Caco-2 (cell line): ENCODE measurements at regions not wholly inside any gene's neighbourhood (a gene's known extent, or its start where the extent isn't known, plus 50 kb on each side); places are given as distances from the start of the nearest gene placed in this dataset.
"Not testable (repeated sequence)": the region's sequence is repeated elsewhere in the genome, so short reads cannot be mapped to it uniquely, and the experiment has no call there.

ENCODE experiments used
- BruUV-seq: library from RNA; stranded (reverse); fragments of 400-500 nt; replicated peaks from 2 replicates; lab custom pipeline; 2021; lab: Mats Ljungman, UMichigan
- CTCF ChIA-PET: fragments of 300-600 bp; sonication (Branson Sonifier 250); formaldehyde crosslinking; loops from one replicate; lab custom pipeline; 2022; ENCODE audit warnings: antibody characterized with exemption; lab: Charles Lee
- POLR2A ChIA-PET: fragments of 300-600 bp; sonication (Branson Sonifier 250); formaldehyde crosslinking; loops from one replicate; lab custom pipeline; 2022; ENCODE audit warnings: antibody characterized with exemption; lab: Charles Lee
- DNase-seq, 2 experiments: peaks; one replicate each; pipeline versions ENCODE4 v3.0.0 to v3.0.0-alpha.2; 2020 to 2022
- H3K27me3 ChIP-seq: replicated peaks from 2 replicates; pipeline ENCODE4 v1.6.0; 2011; ENCODE audit warnings: low read length; ENCODE audit not compliant: control insufficient read depth, insufficient read depth
- H3K36me3 ChIP-seq: 2 replicates; pipeline ENCODE4 v1.5.1; 2011; ENCODE audit warnings: low read length; ENCODE audit not compliant: control insufficient read depth, insufficient read depth
- H3K4me1 ChIP-seq: fragments of 250-450 bp; sonication (Bioruptor Pico); 2 replicates; pipeline ENCODE4 v1.5.1; 2020; ENCODE audit warnings: mild to moderate bottlenecking
- H3K4me3 ChIP-seq: 2 replicates; pipeline ENCODE4 v1.5.1; 2011; ENCODE audit warnings: low read depth, mild to moderate bottlenecking, control low read depth, low read length
- H3K9me3 ChIP-seq: fragments of 250-450 bp; sonication (Bioruptor Pico); 2 replicates; pipeline ENCODE4 v1.5.1; 2020; ENCODE audit warnings: mild to moderate bottlenecking, moderate library complexity
- H3K27ac Mint-ChIP-seq: one replicate; pipeline ENCODE4 v1.8.0; 2022; ENCODE audit warnings: mixed read lengths; ENCODE audit not compliant: unreplicated experiment
- H3K27me3 Mint-ChIP-seq: one replicate; pipeline ENCODE4 v1.8.0; 2022; ENCODE audit warnings: mixed read lengths; ENCODE audit not compliant: insufficient read depth, unreplicated experiment
- H3K36me3 Mint-ChIP-seq: one replicate; pipeline ENCODE4 v1.8.0; 2022; ENCODE audit warnings: mild to moderate bottlenecking, mixed read lengths; ENCODE audit not compliant: insufficient read depth, unreplicated experiment
- H3K4me1 Mint-ChIP-seq: one replicate; pipeline ENCODE4 v1.8.0; 2022; ENCODE audit warnings: low read depth, mixed read lengths; ENCODE audit not compliant: unreplicated experiment
- H3K4me3 Mint-ChIP-seq: one replicate; pipeline ENCODE4 v1.8.0; 2022; ENCODE audit warnings: mild to moderate bottlenecking, moderate library complexity, mixed read lengths; ENCODE audit not compliant: unreplicated experiment
- H3K9me3 Mint-ChIP-seq: one replicate; pipeline ENCODE4 v1.8.0; 2022; ENCODE audit warnings: mixed read lengths; ENCODE audit not compliant: unreplicated experiment
- CTCF ChIP-seq, 2 experiments: fragments of 200-600 bp in 1 of 2; IDR thresholded peaks; 1 replicate in 1 of 2; 2 replicates in 1 of 2; pipeline versions ENCODE4 v1.5.1 to v1.8.0; 2011 to 2022; ENCODE audit warnings: antibody characterized with exemption in 1 of 2, control low read depth in 1 of 2, inconsistent platforms in 1 of 2, low read depth in 1 of 2, low read length in 1 of 2, mild to moderate bottlenecking in 1 of 2, moderate library complexity in 1 of 2; ENCODE audit not compliant: insufficient read depth in 1 of 2, severe bottlenecking in 1 of 2, unreplicated experiment in 1 of 2
- intact Hi-C: fragments of 100-400 bp; cut with micrococcal nuclease; formaldehyde crosslinking; loops from one replicate; pipeline ENCODE4 v1.10.0; 2022; ENCODE audit not compliant: unreplicated experiment

DNA sequence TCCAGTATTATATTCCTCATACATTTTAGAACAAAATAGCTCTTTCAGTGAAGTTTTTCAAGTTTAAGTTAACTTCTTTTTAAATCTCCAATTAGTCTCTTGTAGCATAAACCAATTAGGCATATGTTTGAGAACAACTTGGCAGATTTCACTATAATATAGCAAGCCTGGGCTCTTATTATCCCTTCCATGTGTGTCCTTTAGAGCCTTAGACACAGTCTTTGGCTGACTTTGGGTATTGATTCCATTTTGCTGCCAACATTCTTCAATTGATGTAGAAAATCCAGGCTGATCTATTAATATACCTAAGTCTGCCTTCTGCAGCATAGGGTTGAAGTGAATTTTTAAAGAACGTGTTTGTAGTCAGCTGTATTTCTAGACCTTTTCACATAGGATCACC is 179.1 kb upstream of the RPRM start:
- Mint-ChIP-seq H3K27ac (no peak overlapping the region), H3K27me3 (no peaks in the 10 kb centered on the region), H3K36me3 (no peaks in the 10 kb centered on the region), H3K4me3 (no peak overlapping the region), H3K9me3 (no peaks in the 10 kb centered on the region), H3K4me1 (no peaks in the 10 kb centered on the region)
- no peak for DNase-seq
- no TSS peak for BruUV-seq
- CTCF ChIA-PET: no interaction called here
- H3K36me3 ChIP-seq: no peaks in the 10 kb centered on the region
- H3K4me1 ChIP-seq: no peaks in the 10 kb centered on the region
- intact Hi-C loops: no loop called here
- no peaks in the 10 kb centered on the region for H3K9me3 ChIP-seq
- H3K4me3 ChIP-seq: no peak overlapping the region
- no peaks in the 10 kb centered on the region for H3K27me3 ChIP-seq
- POLR2A ChIA-PET: no interaction called here
- no peak for TF ChIP-seq CTCF (IDR thresholded peaks at IDR 0.05; ENCODE audit: insufficient read depth in 1 of 2, low read depth in 1 of 2, low read length in 1 of 2, severe bottlenecking in 1 of 2, unreplicated experiment in 1 of 2)

GRCh38 chr2:153661801-153662200 is 183.2 kb upstream of the RPRM start:
- Histone ChIP-seq H3K27me3 (no peaks in the 10 kb centered on the region), H3K36me3 (no peaks in the 10 kb centered on the region), H3K9me3 (peaks cover 6% of the 10 kb centered on the region), H3K4me1 (no peaks in the 10 kb centered on the region), H3K4me3 (no peak overlapping the region)
- intact Hi-C loops: no loop called here
- Mint-ChIP-seq H3K9me3 (no peaks in the 10 kb centered on the region), H3K27me3 (no peaks in the 10 kb centered on the region), H3K4me1 (no peaks in the 10 kb centered on the region), H3K27ac (no peak overlapping the region), H3K36me3 (no peaks in the 10 kb centered on the region), H3K4me3 (no peak overlapping the region)
- DNase-seq: no peak
- no TSS peak for BruUV-seq
- POLR2A ChIA-PET: no interaction called here
- no peak for TF ChIP-seq CTCF (IDR thresholded peaks at IDR 0.05; ENCODE audit: insufficient read depth in 1 of 2, low read depth in 1 of 2, low read length in 1 of 2, severe bottlenecking in 1 of 2, unreplicated experiment in 1 of 2)
- CTCF ChIA-PET: no interaction called here

DNA sequence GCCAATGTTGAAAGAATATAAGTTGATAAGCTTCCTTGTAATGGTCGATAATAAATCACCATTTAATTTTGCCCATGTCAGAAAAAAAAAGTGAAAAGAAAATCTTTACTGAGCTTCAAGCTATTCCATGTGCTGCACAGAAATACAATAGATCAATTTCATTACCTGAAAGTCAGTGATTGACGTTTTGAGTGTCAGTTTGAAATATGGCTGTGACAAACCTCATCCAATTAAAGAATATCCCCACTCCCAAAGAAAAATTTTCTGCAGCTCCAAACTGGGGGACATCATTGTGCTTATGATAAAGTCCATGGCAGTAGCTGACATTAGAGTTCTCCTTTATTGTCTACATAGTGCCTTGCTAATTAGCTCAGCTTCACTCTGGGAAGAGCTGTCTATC is 184.8 kb upstream of the RPRM start:
- Histone ChIP-seq H3K9me3 (peaks cover 6% of the 10 kb centered on the region), H3K36me3 (no peaks in the 10 kb centered on the region), H3K27me3 (no peaks in the 10 kb centered on the region), H3K4me1 (no peaks in the 10 kb centered on the region), H3K4me3 (no peak overlapping the region)
- Mint-ChIP-seq H3K27me3 (no peaks in the 10 kb centered on the region), H3K4me3 (no peak overlapping the region), H3K36me3 (no peaks in the 10 kb centered on the region), H3K27ac (no peak overlapping the region), H3K9me3 (no peaks in the 10 kb centered on the region), H3K4me1 (no peaks in the 10 kb centered on the region)
- no peak for TF ChIP-seq CTCF (IDR thresholded peaks at IDR 0.05; ENCODE audit: insufficient read depth in 1 of 2, low read depth in 1 of 2, low read length in 1 of 2, severe bottlenecking in 1 of 2, unreplicated experiment in 1 of 2)
- no TSS peak for BruUV-seq
- ChIA-PET CTCF (no interaction called here), POLR2A (no interaction called here)
- intact Hi-C loops: no loop called here
- DNase-seq: no peak

GRCh38 chr2:153664009-153664408 is 185.4 kb upstream of the RPRM start:
- H3K4me1 Mint-ChIP-seq, H3K27me3 ChIP-seq, H3K27ac Mint-ChIP-seq, H3K27me3 Mint-ChIP-seq, H3K4me1 ChIP-seq, CTCF ChIA-PET, H3K36me3 Mint-ChIP-seq, H3K9me3 Mint-ChIP-seq, BruUV-seq, DNase-seq, H3K4me3 ChIP-seq, H3K9me3 ChIP-seq, intact Hi-C loops, H3K36me3 ChIP-seq, H3K4me3 Mint-ChIP-seq, POLR2A ChIA-PET: not testable (repeated sequence)
